ENCODE measurements at regions not wholly inside any gene's neighbourhood (a gene's known extent, or its start where the extent isn't known, plus 50 kb on each side); places are given as distances from the start of the nearest gene placed in this dataset.

DNA sequence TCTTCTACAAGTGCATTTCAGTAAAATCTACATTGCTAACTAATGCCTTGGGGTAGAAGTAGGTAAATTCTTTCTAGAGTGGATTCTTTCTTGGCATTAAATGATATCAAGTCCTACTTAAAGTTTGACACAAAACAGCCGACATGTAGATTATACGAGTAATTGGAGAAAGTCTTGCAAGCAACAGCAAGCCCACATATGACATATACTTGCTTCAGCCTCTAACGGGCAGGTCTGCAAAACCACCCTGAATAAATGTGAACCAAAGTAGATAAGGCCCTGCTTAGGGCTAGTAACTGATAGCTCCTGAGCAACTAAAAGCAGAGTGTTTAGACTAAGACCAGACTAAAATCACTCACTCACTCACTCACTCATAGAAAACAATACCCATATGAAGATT is 203.2 kb downstream of the LTN1 start:
- H3K36me3 ChIP-seq = no peaks in the 10 kb centered on the region
- H3K4me1 ChIP-seq = no peaks in the 10 kb centered on the region
- no peak overlapping the region for H3K4me3 ChIP-seq
- WGBS, 2 donors = 25 to 41% methylated on average over 3 of the region's 3 CpGs
- intact Hi-C loops (cut with DNase I) = no loop called here
- H3K27me3 ChIP-seq = no peaks in the 10 kb centered on the region
- H3K9me3 ChIP-seq = no peaks in the 10 kb centered on the region
- H3K27ac ChIP-seq = no peak overlapping the region
- no peak for DNase-seq
- TF ChIP-seq POLR2A (IDR thresholded peaks at IDR 0.05) (no peak), CTCF (IDR thresholded peaks at IDR 0.05) (no peak)

- no peaks in the 10 kb centered on the region for H3K4me1 ChIP-seq
- H3K9me3 ChIP-seq = no peaks in the 10 kb centered on the region
- intact Hi-C loops (cut with DNase I) = no loop called here
- H3K4me3 ChIP-seq = no peak overlapping the region
- H3K36me3 ChIP-seq = no peaks in the 10 kb centered on the region
- WGBS, 2 donors = 60 to 61% methylated on average over 6 of the region's 6 CpGs
- H3K27ac ChIP-seq = no peak overlapping the region
- DNase-seq = no peak
- no peaks in the 10 kb centered on the region for H3K27me3 ChIP-seq
- TF ChIP-seq CTCF (IDR thresholded peaks at IDR 0.05) = no peak
- TF ChIP-seq POLR2A (IDR thresholded peaks at IDR 0.05) = no peak
Observed at GRCh38 chr21:28788030-28788429, 204.6 kb downstream of the LTN1 start.

- H3K27me3 ChIP-seq = no peaks in the 10 kb centered on the region
- no peaks in the 10 kb centered on the region for H3K36me3 ChIP-seq
- no peak overlapping the region for H3K27ac ChIP-seq
- no peaks in the 10 kb centered on the region for H3K9me3 ChIP-seq
- intact Hi-C loops (cut with DNase I) = no loop called here
- WGBS, 2 donors = no CpG with 5 or more reads among the region's 32 CpGs
- no peak overlapping the region for H3K4me3 ChIP-seq
- DNase-seq = no peak
- no peak for TF ChIP-seq POLR2A (IDR thresholded peaks at IDR 0.05)
- TF ChIP-seq CTCF (IDR thresholded peaks at IDR 0.05) = no peak
- H3K4me1 ChIP-seq = no peaks in the 10 kb centered on the region
Observed at GRCh38 chr21:28783641-28784185, 209.0 kb downstream of the LTN1 start.

DNA sequence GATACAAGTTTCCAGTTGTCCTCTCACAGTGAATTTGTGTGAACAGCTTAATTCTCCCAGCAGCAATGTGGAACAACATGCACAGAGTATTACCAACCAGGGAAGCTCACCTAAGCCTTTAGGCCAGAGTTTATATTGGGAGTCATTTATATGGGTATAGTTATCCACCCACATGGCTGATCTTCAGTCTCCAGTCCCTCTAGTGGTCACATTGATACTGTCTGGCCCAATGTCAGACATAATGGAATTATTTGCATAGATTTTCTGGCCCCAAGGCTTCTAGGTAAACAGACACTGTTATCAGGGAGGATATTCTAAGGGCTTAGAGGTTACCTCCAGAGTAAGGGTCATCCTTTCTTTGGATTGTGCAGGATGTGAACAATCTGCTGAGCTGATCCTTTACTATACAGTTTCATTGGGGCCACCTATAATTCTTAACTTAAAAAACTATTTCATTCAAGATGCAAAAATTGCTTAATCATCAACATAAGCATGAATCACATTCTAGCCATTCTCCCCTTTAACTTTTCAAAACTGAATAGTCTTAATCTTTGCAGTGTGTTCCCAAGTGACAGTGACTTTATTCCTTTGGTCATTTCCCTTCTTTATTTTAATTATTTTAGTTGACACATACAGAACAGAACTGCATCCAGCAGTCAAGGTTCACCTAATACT is 210.9 kb downstream of the LTN1 start:
- Histone ChIP-seq H3K27me3 (no peaks in the 10 kb centered on the region), H3K9me3 (no peaks in the 10 kb centered on the region)

DNA sequence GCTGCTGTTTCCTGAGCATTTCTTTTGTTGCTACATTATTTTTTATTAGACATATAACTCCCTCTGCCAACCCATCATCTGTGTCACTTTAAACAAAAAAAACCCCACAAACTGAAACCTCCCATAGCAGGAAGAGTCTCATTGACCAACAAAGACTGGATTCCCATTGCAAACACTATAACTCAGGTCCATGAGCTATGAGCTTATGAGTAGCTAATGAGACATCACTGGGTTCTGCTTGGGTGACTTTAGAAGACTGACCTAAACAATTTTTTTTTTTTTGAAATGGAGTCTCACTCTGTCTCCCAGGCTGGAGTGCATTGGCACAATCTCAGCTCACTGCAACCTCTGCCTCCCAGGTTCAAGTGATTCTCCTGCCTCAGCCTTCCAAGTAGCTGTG is 212.8 kb downstream of the LTN1 start:
- no peaks in the 10 kb centered on the region for H3K9me3 ChIP-seq
- intact Hi-C loops (cut with DNase I) = no loop called here
- DNase-seq = no peak
- H3K4me3 ChIP-seq = no peak overlapping the region
- no peaks in the 10 kb centered on the region for H3K4me1 ChIP-seq
- TF ChIP-seq CTCF (IDR thresholded peaks at IDR 0.05) (no peak), POLR2A (IDR thresholded peaks at IDR 0.05) (no peak)
- H3K36me3 ChIP-seq = no peaks in the 10 kb centered on the region
- no peaks in the 10 kb centered on the region for H3K27me3 ChIP-seq
- H3K27ac ChIP-seq = no peak overlapping the region

More for the DNA sequence above, 210.9 kb downstream of the LTN1 start:
- intact Hi-C loops (cut with DNase I) = no loop called here
- no peak for DNase-seq
- Histone ChIP-seq H3K27ac (no peak overlapping the region), H3K4me3 (no peak overlapping the region), H3K4me1 (no peaks in the 10 kb centered on the region), H3K36me3 (no peaks in the 10 kb centered on the region)
- peak in 3 of 6 experiments; percentile 11 to 60 (median 15) for TF ChIP-seq CTCF (IDR thresholded peaks at IDR 0.05)
- TF ChIP-seq POLR2A (IDR thresholded peaks at IDR 0.05) = no peak
